K562 (cell line): ENCODE measurements at regions not wholly inside any gene's neighbourhood (a gene's known extent, or its start where the extent isn't known, plus 50 kb on each side); places are given as distances from the start of the nearest gene placed in this dataset.

Experiments
- ATAC-seq: fragments of 200-7000 bp; cut with Tn5 transposase; 3 replicates; pipeline ENCODE4 v1.9.1; 2020; ENCODE audit warnings: moderate library complexity
- BruUV-seq: library from RNA; stranded (reverse); fragments of 400-500 nt; replicated peaks from 2 replicates; lab custom pipeline; 2021; lab: Mats Ljungman, UMichigan
- CTCF ChIA-PET: fragments of 300-600 bp; formaldehyde crosslinking; extraction: SDS; loops from one replicate; lab custom pipeline; 2021; ENCODE audit warnings: low intra/inter-chr PET ratio; lab: Yijun Ruan, JAX
- POLR2A ChIA-PET: fragments of 300-600, 350-650 bp; sonication (Branson Sonifier 250); formaldehyde crosslinking; extraction: SDS; loops from one replicate; lab custom pipeline; 2021; ENCODE audit warnings: antibody characterized with exemption, inconsistent platforms; lab: Yijun Ruan, JAX
- DNase-seq, 4 experiments: peaks; one replicate each; pipeline versions ENCODE4 v3.0.0 to v3.0.0-alpha.2; 2011 to 2018; ENCODE audit warnings: low spot score in 3 of 4, mixed read lengths in 3 of 4; ENCODE audit errors: extremely low read depth in 1 of 4
- FAIRE-seq: peaks from 2 replicates; lab custom pipeline; 2011; peaks lifted over from hg19 to GRCh38; lab: Jason Lieb, UNC
- H2AFZ ChIP-seq: 2 replicates; pipeline ENCODE4 v1.6.0; 2011; ENCODE audit warnings: low read depth, low read length, control low read depth, inconsistent platforms
- H3K27ac ChIP-seq: fragments of 200-600 bp; 3 replicates; pipeline ENCODE4 v1.8.0; 2011; ENCODE audit warnings: low read depth, mild to moderate bottlenecking, control low read depth, inconsistent platforms, low read length, moderate library complexity, mixed read lengths; ENCODE audit errors: extremely low read depth
- H3K27me3 ChIP-seq, 2 experiments: fragments of 300-600 bp in 1 of 2; 2 replicates in 1 of 2; 3 replicates in 1 of 2; pipeline versions ENCODE4 v1.6.0 to v1.8.0; 2011; ENCODE audit warnings: inconsistent platforms in 2 of 2, low read length in 2 of 2, mild to moderate bottlenecking in 1 of 2, mixed read lengths in 1 of 2, moderate library complexity in 1 of 2; ENCODE audit not compliant: control insufficient read depth in 2 of 2, insufficient read depth in 2 of 2
- H3K36me3 ChIP-seq: fragments of 300-600 bp; 3 replicates; pipeline ENCODE4 v1.8.0; 2011; ENCODE audit warnings: mild to moderate bottlenecking, low read length, inconsistent platforms; ENCODE audit not compliant: control insufficient read depth, insufficient read depth
- H3K4me1 ChIP-seq, 2 experiments: fragments of 200-600 bp in 1 of 2; replicated peaks in 1 of 2; 2 replicates in 1 of 2; 3 replicates in 1 of 2; pipeline versions ENCODE4 v1.5.1 to v1.8.0; 2011; ENCODE audit warnings: inconsistent platforms in 2 of 2, low read length in 2 of 2, mild to moderate bottlenecking in 1 of 2, mixed read lengths in 1 of 2, moderate library complexity in 1 of 2; ENCODE audit not compliant: control insufficient read depth in 2 of 2, insufficient read depth in 2 of 2
- H3K4me2 ChIP-seq: 2 replicates; pipeline ENCODE4 v1.6.1; 2011; ENCODE audit warnings: low read length, control low read depth, inconsistent platforms, mixed read lengths; ENCODE audit not compliant: insufficient read depth
- H3K4me3 ChIP-seq: fragments of 200-600 bp; sonication (generic), shearing (Covaris generic); 2 replicates; pipeline ENCODE4 v1.5.1; 2016; ENCODE audit warnings: control low read depth, inconsistent platforms
- H3K79me2 ChIP-seq: fragments of 200-600 bp; 3 replicates; pipeline ENCODE4 v1.8.0; 2011; ENCODE audit warnings: low read length, inconsistent platforms; ENCODE audit not compliant: control insufficient read depth, insufficient read depth
- H3K9ac ChIP-seq, 2 experiments: 2 replicates each; pipeline versions ENCODE4 v1.6.0 to v1.6.1; 2011; ENCODE audit warnings: low read depth in 2 of 2, low read length in 2 of 2, control low read depth in 1 of 2, inconsistent platforms in 1 of 2, mild to moderate bottlenecking in 1 of 2, mixed read lengths in 1 of 2; ENCODE audit not compliant: insufficient read depth in 1 of 2
- H3K9me1 ChIP-seq: one replicate; pipeline ENCODE4 v1.6.0; 2011; ENCODE audit warnings: inconsistent platforms, mild to moderate bottlenecking, low read length, moderate library complexity; ENCODE audit not compliant: control insufficient read depth, insufficient read depth
- H3K9me3 ChIP-seq: replicated peaks from 2 replicates; pipeline ENCODE4 v1.5.1; 2011; ENCODE audit warnings: low read depth, low read length, inconsistent platforms; ENCODE audit not compliant: control insufficient read depth, insufficient read depth
- H4K20me1 ChIP-seq: replicated peaks from 2 replicates; pipeline ENCODE4 v1.6.1; 2011; ENCODE audit warnings: low read length, inconsistent platforms, mixed read lengths; ENCODE audit not compliant: control insufficient read depth, insufficient read depth
- DPF2 ChIP-seq: fragments of 450-650 bp; IDR thresholded peaks from 2 replicates; pipeline ENCODE4 v1.6.1; 2016
- KAT7 ChIP-seq: sonication (generic); formaldehyde crosslinking; IDR thresholded peaks from 2 replicates; pipeline ENCODE4 v1.8.0; 2022; ENCODE audit warnings: missing genetic modification reagents, mild to moderate bottlenecking, borderline replicate concordance
- PREB ChIP-seq: sonication (generic); formaldehyde crosslinking; IDR thresholded peaks from 2 replicates; pipeline ENCODE4 v1.8.1; 2023; ENCODE audit warnings: mild to moderate bottlenecking, missing genetic modification reagents
- SAP30 ChIP-seq: fragments of 200-600 bp; sonication (generic); IDR thresholded peaks from 2 replicates; pipeline ENCODE4 v1.6.1; 2012; ENCODE audit warnings: borderline replicate concordance, low read depth, mild to moderate bottlenecking, moderate library complexity, low read length, control low read depth, inconsistent platforms; ENCODE audit not compliant: insufficient read depth, poor library complexity, severe bottlenecking
- SMAD3 ChIP-seq: fragments of 450-650 bp; formaldehyde crosslinking; conservative IDR thresholded peaks from 2 replicates; pipeline ENCODE4 v1.4.0; 2020; ENCODE audit warnings: mild to moderate bottlenecking
- SRSF3 ChIP-seq: fragments of 200-400 bp; formaldehyde crosslinking; IDR thresholded peaks from 2 replicates; pipeline ENCODE4 v1.6.1; 2016; ENCODE audit warnings: mild to moderate bottlenecking, low read length, moderate library complexity; ENCODE audit not compliant: insufficient read depth
- SRSF9 ChIP-seq: fragments of 200-400 bp; formaldehyde crosslinking; IDR thresholded peaks from 2 replicates; pipeline ENCODE4 v1.6.1; 2017; ENCODE audit warnings: low read depth, low read length, borderline replicate concordance
- TAF7 ChIP-seq: fragments of 450-650 bp; IDR thresholded peaks from 2 replicates; pipeline ENCODE4 v1.6.1; 2016; ENCODE audit warnings: missing genetic modification characterization, missing compliant biosample characterization
- ZC3H11A ChIP-seq: IDR thresholded peaks from 2 replicates; pipeline ENCODE4 v1.6.1; 2012; ENCODE audit warnings: low read depth, low read length, improper control_type of control experiment
- WGBS: fragments of 100-300 bp; shearing (Covaris generic); methylation state at CpG from one replicate; pipeline ENCODE4 v1.1.6; 2016; ENCODE audit warnings: low coverage, mixed read lengths; ENCODE audit not compliant: insufficient coverage; ENCODE audit errors: missing lambda C conversion rate; 5-methylcytosine and 5-hydroxymethylcytosine counted together
- in situ Hi-C: fragments of 300-500 bp; cut with MboI; formaldehyde crosslinking; loops from 4 replicates; pipeline ENCODE4 v1.15.0; 2018; ENCODE audit warnings: inconsistent platforms, mixed read lengths
- intact Hi-C: fragments of 100-400 bp; cut with micrococcal nuclease; formaldehyde crosslinking; loops from 2 replicates; pipeline ENCODE4 v1.14.2; 2022
- TF ChIP-seq, protein P1 (sequence below): sonication (generic); formaldehyde crosslinking; IDR thresholded peaks from 2 replicates; pipeline ENCODE4 v1.8.0; 2022; ENCODE audit warnings: missing genetic modification reagents, mild to moderate bottlenecking, borderline replicate concordance

DNA sequence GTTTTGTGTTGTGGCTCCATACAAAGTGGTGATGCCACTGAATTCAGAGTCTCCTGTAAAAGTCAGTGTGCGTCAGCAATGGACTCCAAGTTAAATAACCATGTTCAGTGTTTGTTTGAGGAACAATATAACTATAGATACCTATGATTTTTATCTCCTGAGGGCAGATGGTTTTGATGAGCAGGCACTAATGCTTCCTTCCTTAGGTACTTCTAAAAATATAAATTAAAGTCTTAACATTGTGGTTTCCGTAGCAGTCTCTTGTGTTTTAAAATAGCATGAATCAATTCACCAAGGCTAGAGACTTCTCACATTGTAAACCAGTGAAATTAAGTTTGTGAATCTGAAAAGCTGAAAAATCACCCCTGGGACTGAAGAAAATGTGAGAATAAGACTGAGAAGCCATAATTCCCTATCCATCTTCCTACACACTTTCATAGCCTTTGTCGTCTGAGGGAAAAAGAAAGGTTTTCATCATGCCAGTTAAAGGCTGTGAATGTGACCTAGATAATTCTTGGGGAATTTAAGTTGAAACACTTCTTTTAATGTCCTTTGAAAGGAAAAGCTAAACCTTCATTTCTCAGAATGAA, 1502.9 kb downstream of the CDH11 start:
- Histone ChIP-seq H3K4me2 (no peak overlapping the region), H3K79me2 (no peaks in the 10 kb centered on the region), H2AFZ (no peak overlapping the region), H3K4me3 (no peak overlapping the region), H3K4me1 (no peaks in the 10 kb centered on the region), H4K20me1 (no peaks in the 10 kb centered on the region), H3K9ac (no peak overlapping the region), H3K9me3 (no peaks in the 10 kb centered on the region), H3K27me3 (no peaks in the 10 kb centered on the region), H3K9me1 (no peaks in the 10 kb centered on the region), H3K36me3 (no peaks in the 10 kb centered on the region), H3K27ac (no peak overlapping the region)
- WGBS: 2% methylated on average over 3 of the region's 3 CpGs
- intact Hi-C loops (no loop called here), in situ Hi-C loops (no loop called here)
- POLR2A ChIA-PET: interaction anchor here (0.7 kb wide), 1 partner anchor 465 kb away, joined by 3 read pairs; no protein-coding TSS in a partner anchor
- no TSS peak for BruUV-seq
- CTCF ChIA-PET: no interaction called here
- TF ChIP-seq, protein P1, sequence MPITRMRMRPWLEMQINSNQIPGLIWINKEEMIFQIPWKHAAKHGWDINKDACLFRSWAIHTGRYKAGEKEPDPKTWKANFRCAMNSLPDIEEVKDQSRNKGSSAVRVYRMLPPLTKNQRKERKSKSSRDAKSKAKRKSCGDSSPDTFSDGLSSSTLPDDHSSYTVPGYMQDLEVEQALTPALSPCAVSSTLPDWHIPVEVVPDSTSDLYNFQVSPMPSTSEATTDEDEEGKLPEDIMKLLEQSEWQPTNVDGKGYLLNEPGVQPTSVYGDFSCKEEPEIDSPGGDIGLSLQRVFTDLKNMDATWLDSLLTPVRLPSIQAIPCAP (CRISPR knock-in tag): no peak
- TF ChIP-seq SMAD3 (CRISPR knock-in tag) (no peak), SAP30 (no peak), ZC3H11A (no peak), SRSF9 (no peak), KAT7 (no peak), TAF7 (no peak), SRSF3 (no peak), DPF2 (no peak), PREB (CRISPR knock-in tag) (no peak)
- DNase-seq (no peak), ATAC-seq (no peak), FAIRE-seq (no peak)
